ENCODE measurements at regions not wholly inside any gene's neighbourhood (a gene's known extent, or its start where the extent isn't known, plus 50 kb on each side); places are given as distances from the start of the nearest gene placed in this dataset.

- DNase-seq, result no peak
- H3K9me3 ChIP-seq (ENCODE audit: control insufficient read depth, low read length), result no peaks in the 10 kb centered on the region
- no peak overlapping the region for H3K27ac ChIP-seq (ENCODE audit: low read depth in 1 of 2, low read length in 2 of 2)
- no peaks in the 10 kb centered on the region for H3K36me3 ChIP-seq (ENCODE audit: control insufficient read depth in 1 of 2, insufficient read depth in 2 of 2, low read length in 1 of 2)
- no peak overlapping the region for H3K4me3 ChIP-seq (ENCODE audit: low read length in 2 of 2)
- intact Hi-C loops (cut with DNase I), result no loop called here
- ATAC-seq (ENCODE audit: low FRiP score), result no peak
- no peaks in the 10 kb centered on the region for H3K4me1 ChIP-seq (ENCODE audit: control insufficient read depth in 1 of 2, insufficient read depth in 2 of 2, low read length in 2 of 2)
- H3K27me3 ChIP-seq (ENCODE audit: control insufficient read depth in 1 of 2, insufficient read depth in 2 of 2, low read length in 1 of 2), result no peaks in the 10 kb centered on the region
- 37 to 44% methylated on average over 3 of the region's 3 CpGs for WGBS, 2 donors
Measured at GRCh38 chr1:164310166-164310565, 248.8 kb upstream of the PBX1 start.

DNA sequence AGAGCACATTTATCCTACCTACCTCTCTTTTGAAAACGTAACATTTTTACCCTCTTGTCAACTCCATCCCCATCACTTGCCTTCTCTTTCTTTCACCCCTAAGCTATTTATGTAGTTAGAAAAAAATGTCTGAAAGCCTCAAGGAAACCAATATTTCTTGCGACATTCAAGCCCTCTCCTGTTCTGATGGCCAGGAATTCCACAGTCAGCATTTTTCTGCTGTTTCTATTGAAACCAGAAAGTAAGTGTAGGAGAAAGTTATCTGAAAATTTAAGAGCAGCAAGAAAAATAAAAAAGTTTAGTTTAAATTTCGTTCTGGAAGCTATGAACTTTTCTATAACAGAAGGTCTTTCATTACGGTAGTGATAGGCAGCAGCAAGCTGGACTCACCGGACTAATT lies 247.6 kb upstream of the PBX1 start:
- WGBS, 2 donors, result 15 to 30% methylated on average over 5 of the region's 5 CpGs
- intact Hi-C loops (cut with DNase I), result no loop called here
- H3K9me3 ChIP-seq (ENCODE audit: control insufficient read depth, low read length), result no peaks in the 10 kb centered on the region

GRCh38 chr1:164320790-164321731 lies 237.9 kb upstream of the PBX1 start:
- 8% methylated on average over 48 to 56 of the region's 56 CpGs for WGBS, 2 donors

More for the DNA sequence above, 247.6 kb upstream of the PBX1 start:
- ATAC-seq (ENCODE audit: low FRiP score) (no peak), DNase-seq (no peak)
- no peak overlapping the region for H3K4me3 ChIP-seq (ENCODE audit: low read length in 2 of 2)
- H3K27me3 ChIP-seq (ENCODE audit: control insufficient read depth in 1 of 2, insufficient read depth in 2 of 2, low read length in 1 of 2), result no peaks in the 10 kb centered on the region
- H3K36me3 ChIP-seq (ENCODE audit: control insufficient read depth in 1 of 2, insufficient read depth in 2 of 2, low read length in 1 of 2), result no peaks in the 10 kb centered on the region
- H3K27ac ChIP-seq (ENCODE audit: low read depth in 1 of 2, low read length in 2 of 2), result no peak overlapping the region
- no peaks in the 10 kb centered on the region for H3K4me1 ChIP-seq (ENCODE audit: control insufficient read depth in 1 of 2, insufficient read depth in 2 of 2, low read length in 2 of 2)

DNA sequence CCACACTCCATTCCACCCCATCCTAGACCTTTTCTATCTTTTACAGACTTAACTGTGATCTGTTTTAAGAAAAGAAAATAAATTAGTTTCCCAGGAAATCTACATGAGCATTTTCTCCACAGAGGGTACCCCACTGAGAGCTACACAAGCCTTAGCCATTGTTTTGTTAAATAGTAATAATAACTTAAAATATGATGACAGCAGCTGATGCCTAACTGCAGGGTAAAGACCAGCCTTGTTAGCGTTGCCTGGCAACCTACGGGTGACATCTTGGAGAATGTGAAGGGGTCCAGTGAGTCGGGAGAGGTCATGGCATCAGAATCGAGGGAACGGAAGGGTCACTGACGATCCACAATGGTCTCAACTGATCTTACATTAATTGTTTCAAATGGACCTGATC lies 233.2 kb upstream of the PBX1 start:
- ATAC-seq (ENCODE audit: low FRiP score) (no peak), DNase-seq (no peak)
- WGBS, 2 donors, result 59 to 69% methylated on average over 6 of the region's 6 CpGs
- H3K9me3 ChIP-seq (ENCODE audit: control insufficient read depth, low read length), result no peaks in the 10 kb centered on the region
- H3K27me3 ChIP-seq (ENCODE audit: control insufficient read depth in 1 of 2, insufficient read depth in 2 of 2, low read length in 1 of 2), result no peaks in the 10 kb centered on the region
- no peak overlapping the region for H3K4me3 ChIP-seq (ENCODE audit: low read length in 2 of 2)
- no peaks in the 10 kb centered on the region for H3K36me3 ChIP-seq (ENCODE audit: control insufficient read depth in 1 of 2, insufficient read depth in 2 of 2, low read length in 1 of 2)
- no peaks in the 10 kb centered on the region for H3K4me1 ChIP-seq (ENCODE audit: control insufficient read depth in 1 of 2, insufficient read depth in 2 of 2, low read length in 2 of 2)
- no peak overlapping the region for H3K27ac ChIP-seq (ENCODE audit: low read depth in 1 of 2, low read length in 2 of 2)
- intact Hi-C loops (cut with DNase I), result no loop called here

More at GRCh38 chr1:164320790-164321731, 237.9 kb upstream of the PBX1 start:
- peak in 1 of 2 donors; percentile 44 for DNase-seq
- Histone ChIP-seq H3K36me3 (ENCODE audit: control insufficient read depth in 1 of 2, insufficient read depth in 2 of 2, low read length in 1 of 2) (no peaks in the 10 kb centered on the region), H3K4me3 (ENCODE audit: low read length in 2 of 2) (peak overlapping the region; percentile 24 to 31), H3K27ac (ENCODE audit: low read depth in 1 of 2, low read length in 2 of 2) (no peak overlapping the region), H3K27me3 (ENCODE audit: control insufficient read depth in 1 of 2, insufficient read depth in 2 of 2, low read length in 1 of 2) (no peaks in the 10 kb centered on the region), H3K9me3 (ENCODE audit: control insufficient read depth, low read length) (no peaks in the 10 kb centered on the region), H3K4me1 (ENCODE audit: control insufficient read depth in 1 of 2, insufficient read depth in 2 of 2, low read length in 2 of 2) (no peaks in the 10 kb centered on the region)
- intact Hi-C loops (cut with DNase I), result no loop called here
- ATAC-seq (ENCODE audit: low FRiP score), result no peak

DNA sequence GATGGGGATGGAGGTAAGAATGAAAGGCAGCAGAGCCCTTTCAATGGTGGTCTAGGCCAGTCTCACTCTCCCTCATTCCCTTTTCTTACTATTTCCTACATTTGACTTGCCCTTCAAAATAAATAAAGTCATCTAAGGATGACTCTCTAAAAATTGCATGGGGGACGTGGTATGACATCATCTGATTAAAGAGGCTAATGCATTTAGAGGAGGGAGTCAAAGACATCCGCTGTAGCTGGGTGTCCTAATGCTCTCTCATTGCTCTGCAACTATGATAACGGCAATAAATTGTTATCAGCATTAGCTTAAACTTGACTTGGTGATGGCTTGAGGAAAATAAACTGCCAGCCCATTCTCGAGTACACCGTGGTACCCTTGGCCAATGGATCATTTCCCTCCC lies 225.6 kb upstream of the PBX1 start:
- Histone ChIP-seq H3K4me3 (ENCODE audit: low read length in 2 of 2) (no peak overlapping the region), H3K27me3 (ENCODE audit: control insufficient read depth in 1 of 2, insufficient read depth in 2 of 2, low read length in 1 of 2) (no peaks in the 10 kb centered on the region), H3K36me3 (ENCODE audit: control insufficient read depth in 1 of 2, insufficient read depth in 2 of 2, low read length in 1 of 2) (no peaks in the 10 kb centered on the region), H3K27ac (ENCODE audit: low read depth in 1 of 2, low read length in 2 of 2) (no peak overlapping the region), H3K9me3 (ENCODE audit: control insufficient read depth, low read length) (no peaks in the 10 kb centered on the region), H3K4me1 (ENCODE audit: control insufficient read depth in 1 of 2, insufficient read depth in 2 of 2, low read length in 2 of 2) (no peaks in the 10 kb centered on the region)
- DNase-seq (no peak), ATAC-seq (ENCODE audit: low FRiP score) (no peak)
- 91 to 92% methylated on average over 5 of the region's 5 CpGs for WGBS, 2 donors
- intact Hi-C loops (cut with DNase I), result no loop called here

DNA sequence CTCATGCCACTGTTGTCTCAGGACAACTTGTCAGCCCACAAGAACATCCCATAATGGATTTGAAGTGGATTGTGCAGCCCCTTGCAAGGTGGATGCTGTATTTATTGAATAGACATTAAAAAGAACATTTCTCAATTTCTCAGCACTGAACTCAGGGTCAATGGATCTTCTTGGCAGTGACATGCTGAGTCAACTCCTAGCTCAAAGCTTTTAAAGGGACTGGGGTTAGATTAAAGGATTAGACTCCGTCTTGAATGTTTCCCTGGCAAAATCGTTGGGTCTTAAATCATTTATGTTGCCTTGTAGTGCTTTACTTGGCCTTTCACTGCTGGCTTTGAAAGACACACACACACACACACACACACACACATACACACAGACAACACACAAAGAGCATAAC lies 221.6 kb upstream of the PBX1 start:
- H3K9me3 ChIP-seq (ENCODE audit: control insufficient read depth, low read length), result peaks cover 2% of the 10 kb centered on the region
- no peaks in the 10 kb centered on the region for H3K27me3 ChIP-seq (ENCODE audit: control insufficient read depth in 1 of 2, insufficient read depth in 2 of 2, low read length in 1 of 2)
- DNase-seq (no peak), ATAC-seq (ENCODE audit: low FRiP score) (no peak)
- H3K4me3 ChIP-seq (ENCODE audit: low read length in 2 of 2), result no peak overlapping the region
- WGBS, 2 donors, result 6 to 31% methylated on average over 2 of the region's 2 CpGs
- intact Hi-C loops (cut with DNase I), result no loop called here
- H3K4me1 ChIP-seq (ENCODE audit: control insufficient read depth in 1 of 2, insufficient read depth in 2 of 2, low read length in 2 of 2), result no peaks in the 10 kb centered on the region
- H3K27ac ChIP-seq (ENCODE audit: low read depth in 1 of 2, low read length in 2 of 2), result no peak overlapping the region
- no peaks in the 10 kb centered on the region for H3K36me3 ChIP-seq (ENCODE audit: control insufficient read depth in 1 of 2, insufficient read depth in 2 of 2, low read length in 1 of 2)

DNA sequence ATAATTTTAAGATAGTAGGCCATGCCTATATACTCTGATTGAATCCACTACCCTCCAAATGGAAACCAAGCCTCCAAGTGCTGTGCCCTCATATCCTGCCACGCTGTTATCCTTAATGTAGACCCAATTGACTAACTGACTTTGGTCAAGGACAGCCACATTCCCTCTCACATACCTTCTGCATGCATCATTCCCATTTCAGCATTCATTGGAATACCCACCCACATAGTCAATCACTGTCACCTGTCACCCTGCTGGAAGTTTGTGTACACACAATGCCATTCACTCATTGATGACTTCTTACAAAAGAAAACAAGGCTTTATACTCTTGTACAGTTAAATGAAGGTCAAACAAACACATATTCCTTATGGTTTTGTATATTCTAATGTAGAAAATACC lies 221.1 kb upstream of the PBX1 start:
- no peak for DNase-seq
- ATAC-seq (ENCODE audit: low FRiP score), result no peak
- intact Hi-C loops (cut with DNase I), result no loop called here
- WGBS, 2 donors, result 92 to 100% methylated on average over 1 of the region's 1 CpG
- H3K27me3 ChIP-seq (ENCODE audit: control insufficient read depth in 1 of 2, insufficient read depth in 2 of 2, low read length in 1 of 2), result no peaks in the 10 kb centered on the region
- peaks cover 2% of the 10 kb centered on the region for H3K9me3 ChIP-seq (ENCODE audit: control insufficient read depth, low read length)
- H3K36me3 ChIP-seq (ENCODE audit: control insufficient read depth in 1 of 2, insufficient read depth in 2 of 2, low read length in 1 of 2), result no peaks in the 10 kb centered on the region
- H3K4me1 ChIP-seq (ENCODE audit: control insufficient read depth in 1 of 2, insufficient read depth in 2 of 2, low read length in 2 of 2), result no peaks in the 10 kb centered on the region
- H3K4me3 ChIP-seq (ENCODE audit: low read length in 2 of 2), result no peak overlapping the region
- no peak overlapping the region for H3K27ac ChIP-seq (ENCODE audit: low read depth in 1 of 2, low read length in 2 of 2)

- H3K4me1 ChIP-seq (ENCODE audit: control insufficient read depth in 1 of 2, insufficient read depth in 2 of 2, low read length in 2 of 2), result no peaks in the 10 kb centered on the region
- no peaks in the 10 kb centered on the region for H3K27me3 ChIP-seq (ENCODE audit: control insufficient read depth in 1 of 2, insufficient read depth in 2 of 2, low read length in 1 of 2)
- intact Hi-C loops (cut with DNase I), result no loop called here
- no peaks in the 10 kb centered on the region for H3K36me3 ChIP-seq (ENCODE audit: control insufficient read depth in 1 of 2, insufficient read depth in 2 of 2, low read length in 1 of 2)
- no peak for ATAC-seq (ENCODE audit: low FRiP score)
- H3K4me3 ChIP-seq (ENCODE audit: low read length in 2 of 2), result no peak overlapping the region
- no peak for DNase-seq
- 94 to 98% methylated on average over 2 of the region's 2 CpGs for WGBS, 2 donors
- peaks cover 3% of the 10 kb centered on the region for H3K9me3 ChIP-seq (ENCODE audit: control insufficient read depth, low read length)
- H3K27ac ChIP-seq (ENCODE audit: low read depth in 1 of 2, low read length in 2 of 2), result no peak overlapping the region
Measured at GRCh38 chr1:164343189-164343588, 215.8 kb upstream of the PBX1 start.

GRCh38 chr1:164347980-164348379 lies 211.0 kb upstream of the PBX1 start:
- DNase-seq (no peak), ATAC-seq (ENCODE audit: low FRiP score) (no peak)
- Histone ChIP-seq H3K4me3 (ENCODE audit: low read length in 2 of 2) (no peak overlapping the region), H3K27me3 (ENCODE audit: control insufficient read depth in 1 of 2, insufficient read depth in 2 of 2, low read length in 1 of 2) (no peaks in the 10 kb centered on the region), H3K9me3 (ENCODE audit: control insufficient read depth, low read length) (peaks cover 1% of the 10 kb centered on the region), H3K4me1 (ENCODE audit: control insufficient read depth in 1 of 2, insufficient read depth in 2 of 2, low read length in 2 of 2) (no peaks in the 10 kb centered on the region), H3K27ac (ENCODE audit: low read depth in 1 of 2, low read length in 2 of 2) (no peak overlapping the region), H3K36me3 (ENCODE audit: control insufficient read depth in 1 of 2, insufficient read depth in 2 of 2, low read length in 1 of 2) (no peaks in the 10 kb centered on the region)
- WGBS, 2 donors, result 89 to 97% methylated on average over 2 of the region's 2 CpGs
- intact Hi-C loops (cut with DNase I), result no loop called here
